GM12872 (cell line): ENCODE measurements at regions not wholly inside any gene's neighbourhood (a gene's known extent, or its start where the extent isn't known, plus 50 kb on each side); places are given as distances from the start of the nearest gene placed in this dataset.

ENCODE experiments used
- CTCF ChIP-seq: IDR thresholded peaks from 3 replicates; pipeline ENCODE4 v1.5.1; 2011; ENCODE audit warnings: low read depth, mild to moderate bottlenecking, low read length, moderate library complexity; ENCODE audit not compliant: insufficient read depth

- no peak for TF ChIP-seq CTCF
These were observed 780.8 kb upstream of the ARRDC3 start for GRCh38 chr5:92163906-92164305.

- no peak for TF ChIP-seq CTCF
These were observed 764.7 kb upstream of the ARRDC3 start for GRCh38 chr5:92147798-92148197.

GRCh38 chr5:92147266-92147665 is 764.1 kb upstream of the ARRDC3 start:
- TF ChIP-seq CTCF = no peak

- TF ChIP-seq CTCF = no peak
These were observed 762.7 kb upstream of the ARRDC3 start for GRCh38 chr5:92145852-92146251.

GRCh38 chr5:92144824-92145223 is 761.7 kb upstream of the ARRDC3 start:
- no peak for TF ChIP-seq CTCF

- TF ChIP-seq CTCF = no peak
These were observed 743.1 kb upstream of the ARRDC3 start for GRCh38 chr5:92126182-92126581.

GRCh38 chr5:92119110-92119509 is 736.0 kb upstream of the ARRDC3 start:
- TF ChIP-seq CTCF = no peak

GRCh38 chr5:92106808-92107207 is 723.7 kb upstream of the ARRDC3 start:
- no peak for TF ChIP-seq CTCF
